Prostate gland (tissue), 2 donors: ENCODE measurements at regions not wholly inside any gene's neighbourhood (a gene's known extent, or its start where the extent isn't known, plus 50 kb on each side); places are given as distances from the start of the nearest gene placed in this dataset.

Experiments used
- CTCF ChIP-seq, 4 experiments: fragments of 200-600 bp in 2 of 4; fragments of 450-650 bp in 2 of 4; sonication (generic) in 2 of 4; IDR thresholded peaks; 1 replicate in 3 of 4; 2 replicates in 1 of 4; pipeline ENCODE4 v1.5.1; 2016 to 2019; ENCODE audit warnings: antibody characterized with exemption in 4 of 4, mild to moderate bottlenecking in 2 of 4, moderate library complexity in 2 of 4
- POLR2A ChIP-seq: fragments of 450-650 bp; IDR thresholded peaks from one replicate; pipeline ENCODE4 v1.6.1; 2016; ENCODE audit warnings: antibody characterized with exemption, mild to moderate bottlenecking
- POLR2AphosphoS5 ChIP-seq: sonication (generic); formaldehyde crosslinking; IDR thresholded peaks from one replicate; pipeline ENCODE4 v1.6.1; 2017; ENCODE audit warnings: antibody characterized with exemption

- no peak for TF ChIP-seq CTCF (IDR thresholded peaks at IDR 0.05)
- TF ChIP-seq POLR2A: no peak
- TF ChIP-seq POLR2AphosphoS5: no peak
These were observed 161.0 kb downstream of the SLITRK6 start for GRCh38 chr13:85638265-85638664.
